Mesenchymal stem cell (in vitro differentiated cells and primary cell): ENCODE measurements at regions not wholly inside any gene's neighbourhood (a gene's known extent, or its start where the extent isn't known, plus 50 kb on each side); places are given as distances from the start of the nearest gene placed in this dataset.

Experiments used
- DNase-seq: peaks from one replicate; pipeline ENCODE4 v3.0.0-alpha.2; 2013
- H2AFZ ChIP-seq: one replicate; pipeline ENCODE4 v1.6.1; 2013; ENCODE audit warnings: low read depth, mild to moderate bottlenecking, control low read depth, inconsistent platforms, low read length, moderate library complexity
- H2AK5ac ChIP-seq: 2 replicates; pipeline ENCODE4 v1.6.1; 2013; ENCODE audit warnings: low read length, moderate library complexity, mild to moderate bottlenecking, inconsistent platforms; ENCODE audit not compliant: severe bottlenecking
- H2BK120ac ChIP-seq: one replicate; pipeline ENCODE4 v1.6.1; 2013; ENCODE audit warnings: low read depth, mild to moderate bottlenecking, inconsistent platforms, low read length, moderate library complexity
- H2BK12ac ChIP-seq, 2 experiments: one replicate each; pipeline ENCODE4 v1.6.1; 2013; ENCODE audit warnings: inconsistent platforms in 2 of 2, low read length in 2 of 2, mild to moderate bottlenecking in 2 of 2, moderate library complexity in 2 of 2, control low read depth in 1 of 2
- H2BK15ac ChIP-seq: one replicate; pipeline ENCODE4 v1.6.1; 2013; ENCODE audit warnings: mild to moderate bottlenecking, low read depth, inconsistent platforms; ENCODE audit not compliant: poor library complexity, severe bottlenecking
- H2BK5ac ChIP-seq: 2 replicates; pipeline ENCODE4 v1.6.1; 2013; ENCODE audit warnings: low read depth, mild to moderate bottlenecking, low read length, control low read depth, inconsistent platforms; ENCODE audit not compliant: poor library complexity, severe bottlenecking
- H3K14ac ChIP-seq, 2 experiments: one replicate each; pipeline ENCODE4 v1.6.1; 2013; ENCODE audit warnings: inconsistent platforms in 2 of 2, low read length in 2 of 2, control low read depth in 1 of 2, mild to moderate bottlenecking in 1 of 2, moderate library complexity in 1 of 2
- H3K18ac ChIP-seq, 2 experiments: one replicate each; pipeline ENCODE4 v1.6.1; 2013; ENCODE audit warnings: inconsistent platforms in 2 of 2, low read length in 2 of 2, control low read depth in 1 of 2, low read depth in 1 of 2, mild to moderate bottlenecking in 1 of 2
- H3K23ac ChIP-seq, 2 experiments: one replicate each; pipeline ENCODE4 v1.6.1; 2013; ENCODE audit warnings: inconsistent platforms in 2 of 2, low read length in 2 of 2, mild to moderate bottlenecking in 2 of 2, moderate library complexity in 2 of 2, control low read depth in 1 of 2
- H3K27ac ChIP-seq: 2 replicates; pipeline ENCODE4 v1.5.1; 2013; ENCODE audit warnings: mild to moderate bottlenecking, moderate library complexity, low read length, control low read depth, inconsistent platforms; ENCODE audit not compliant: poor library complexity, severe bottlenecking
- H3K27me3 ChIP-seq, 2 experiments: 2 replicates each; pipeline versions ENCODE4 v1.6.1 to v1.7.0; 2013; ENCODE audit warnings: low read length in 2 of 2, mild to moderate bottlenecking in 2 of 2, moderate library complexity in 2 of 2, control low read depth in 1 of 2, inconsistent platforms in 1 of 2; ENCODE audit not compliant: control insufficient read depth in 1 of 2, insufficient read depth in 1 of 2
- H3K36me3 ChIP-seq, 2 experiments: 2 replicates each; pipeline versions ENCODE4 v1.6.1 to v1.7.0; 2013; ENCODE audit warnings: low read length in 2 of 2, control low read depth in 1 of 2, inconsistent platforms in 1 of 2, low read depth in 1 of 2, mild to moderate bottlenecking in 1 of 2; ENCODE audit not compliant: insufficient read depth in 2 of 2, control insufficient read depth in 1 of 2
- H3K4ac ChIP-seq, 2 experiments: one replicate each; pipeline ENCODE4 v1.6.1; 2013; ENCODE audit warnings: inconsistent platforms in 2 of 2, low read length in 2 of 2, mild to moderate bottlenecking in 2 of 2, moderate library complexity in 2 of 2, control low read depth in 1 of 2, low read depth in 1 of 2
- H3K4me1 ChIP-seq: 2 replicates; pipeline ENCODE4 v1.6.1; 2013; ENCODE audit warnings: low read depth, low read length, control low read depth; ENCODE audit not compliant: control insufficient read depth, insufficient read depth
- H3K4me2 ChIP-seq: 2 replicates; pipeline ENCODE4 v1.6.1; 2013; ENCODE audit warnings: low read length, mild to moderate bottlenecking, inconsistent platforms; ENCODE audit not compliant: poor library complexity, severe bottlenecking
- H3K4me3 ChIP-seq, 2 experiments: 2 replicates each; pipeline versions ENCODE4 v1.5.1 to v1.7.0; 2013; ENCODE audit warnings: low read length in 2 of 2, mild to moderate bottlenecking in 2 of 2, control low read depth in 1 of 2, low read depth in 1 of 2; ENCODE audit not compliant: insufficient read depth in 1 of 2
- H3K79me1 ChIP-seq: replicated peaks from 2 replicates; pipeline ENCODE4 v1.6.1; 2013; ENCODE audit warnings: mild to moderate bottlenecking, control low read depth, low read length, inconsistent platforms; ENCODE audit not compliant: poor library complexity, severe bottlenecking
- H3K9ac ChIP-seq: 2 replicates; pipeline ENCODE4 v1.7.0; 2013; ENCODE audit warnings: mild to moderate bottlenecking, low read length, moderate library complexity
- H3K9me3 ChIP-seq: 2 replicates; pipeline ENCODE4 v1.7.0; 2013; ENCODE audit warnings: mild to moderate bottlenecking, low read length; ENCODE audit not compliant: control insufficient read depth
- H4K8ac ChIP-seq: one replicate; pipeline ENCODE4 v1.6.1; 2013; ENCODE audit warnings: inconsistent platforms, mild to moderate bottlenecking, low read length, moderate library complexity
- H4K91ac ChIP-seq: one replicate; pipeline ENCODE4 v1.6.1; 2013; ENCODE audit warnings: mild to moderate bottlenecking, low read length, inconsistent platforms
- WGBS: methylation state at CpG from one replicate; pipeline ENCODE4 v1.1.7; 2013; ENCODE audit warnings: mixed read lengths; 5-methylcytosine and 5-hydroxymethylcytosine counted together

DNA sequence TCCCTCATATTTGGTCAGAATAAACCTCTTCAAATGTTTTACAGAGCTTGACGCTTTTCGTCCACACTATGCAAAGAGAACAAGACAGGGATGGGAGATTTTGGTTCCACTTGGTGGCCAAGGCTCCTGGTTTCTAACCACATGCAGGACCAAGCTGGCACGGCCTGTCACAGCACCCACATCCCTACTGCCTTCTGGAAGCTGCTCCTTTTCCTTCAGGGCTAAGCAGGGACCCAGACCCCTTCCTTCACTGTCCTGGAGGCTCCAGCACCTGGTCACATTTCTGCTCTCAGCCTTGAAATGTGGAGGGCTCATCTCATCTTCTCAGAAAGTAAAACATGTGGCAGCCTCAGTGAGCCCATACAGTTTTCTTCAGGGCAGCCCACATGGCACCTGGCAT, 50.4 kb upstream of the ARHGEF7 start:
- no peak overlapping the region for H2BK5ac ChIP-seq
- H3K23ac ChIP-seq = no peak overlapping the region
- H3K4me3 ChIP-seq = no peak overlapping the region
- H2BK120ac ChIP-seq = no peak overlapping the region
- H3K27me3 ChIP-seq = peaks cover 4 to 17% of the 10 kb centered on the region in 2 experiments
- 85% methylated on average over 3 of the region's 3 CpGs for WGBS
- peaks cover 3% of the 10 kb centered on the region for H3K4me1 ChIP-seq
- H3K18ac ChIP-seq = no peak overlapping the region
- no peaks in the 10 kb centered on the region for H3K36me3 ChIP-seq
- H4K8ac ChIP-seq = no peak overlapping the region
- H3K9ac ChIP-seq = no peak overlapping the region
- H2AFZ ChIP-seq = no peak overlapping the region
- H3K4ac ChIP-seq = no peak overlapping the region
- H3K4me2 ChIP-seq = no peak overlapping the region
- DNase-seq = no peak
- H2BK15ac ChIP-seq = no peak overlapping the region
- H3K27ac ChIP-seq = no peak overlapping the region
- no peak overlapping the region for H4K91ac ChIP-seq
- H3K79me1 ChIP-seq = no peaks in the 10 kb centered on the region
- H2AK5ac ChIP-seq = no peak overlapping the region
- no peak overlapping the region for H3K14ac ChIP-seq
- H3K9me3 ChIP-seq = no peaks in the 10 kb centered on the region
- H2BK12ac ChIP-seq = no peak overlapping the region

DNA sequence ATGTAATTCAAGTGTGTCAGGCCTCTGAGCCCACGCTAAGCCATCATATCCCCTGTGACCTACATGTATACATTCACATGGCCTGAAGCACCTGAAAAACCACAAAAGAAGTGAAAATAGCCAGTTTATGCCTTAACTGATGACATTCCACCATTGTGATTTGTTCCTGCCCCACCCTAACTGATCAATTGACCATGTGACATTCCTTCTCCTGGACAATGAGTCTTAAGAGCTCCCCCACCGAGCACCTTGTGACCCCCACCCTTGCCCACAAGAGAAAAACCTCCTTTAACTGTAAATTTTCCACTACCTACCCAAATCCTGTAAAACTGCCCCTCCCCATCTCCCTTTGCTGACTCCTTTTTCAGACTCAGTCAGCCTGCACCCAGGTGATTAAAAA, 52.1 kb upstream of the ARHGEF7 start:
- Histone ChIP-seq H2AFZ (no peak overlapping the region), H2BK12ac (no peak overlapping the region)
- 53% methylated on average over 2 of the region's 2 CpGs for WGBS

DNA sequence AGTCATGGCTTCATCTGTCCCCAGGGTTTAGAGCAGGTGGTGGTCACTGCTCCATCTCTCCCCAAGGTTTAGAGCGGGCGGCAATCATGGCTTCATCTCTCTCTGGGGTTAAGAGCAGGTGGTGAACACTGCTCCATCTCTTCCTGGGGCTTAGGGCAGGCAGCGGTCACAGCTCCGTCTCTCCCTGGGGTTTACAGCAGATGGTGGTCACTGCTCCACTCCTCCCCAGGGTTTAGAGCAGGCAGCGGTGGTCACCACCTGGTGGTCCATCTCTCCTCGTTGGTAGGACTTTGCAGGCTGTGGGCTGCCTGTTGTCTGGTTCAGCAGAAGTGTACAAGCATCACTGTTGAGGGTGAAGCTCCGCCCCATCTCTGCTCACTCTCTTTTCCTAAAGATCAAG, 52.8 kb upstream of the ARHGEF7 start:
- no peaks in the 10 kb centered on the region for H3K36me3 ChIP-seq
- H3K18ac ChIP-seq = no peak overlapping the region
- H3K27me3 ChIP-seq = peaks cover 5 to 8% of the 10 kb centered on the region in 2 experiments
- no peak overlapping the region for H3K9ac ChIP-seq
- H2BK120ac ChIP-seq = no peak overlapping the region
- H3K4me1 ChIP-seq = peaks cover 3% of the 10 kb centered on the region
- H3K27ac ChIP-seq = no peak overlapping the region
- H4K8ac ChIP-seq = no peak overlapping the region
- no peak overlapping the region for H3K4me3 ChIP-seq
- H3K4ac ChIP-seq = no peak overlapping the region
- no peak overlapping the region for H3K4me2 ChIP-seq
- no peak overlapping the region for H3K23ac ChIP-seq
- no peaks in the 10 kb centered on the region for H3K79me1 ChIP-seq
- H2BK5ac ChIP-seq = no peak overlapping the region
- no peak overlapping the region for H2BK12ac ChIP-seq
- no peak overlapping the region for H2BK15ac ChIP-seq
- peaks cover 10% of the 10 kb centered on the region for H3K9me3 ChIP-seq
- DNase-seq = no peak
- 76% methylated on average over 6 of the region's 7 CpGs for whole genome bisulfite sequencing
- no peak overlapping the region for H4K91ac ChIP-seq
- no peak overlapping the region for H2AFZ ChIP-seq
- no peak overlapping the region for H2AK5ac ChIP-seq
- H3K14ac ChIP-seq = no peak overlapping the region

More for the DNA sequence above, 52.1 kb upstream of the ARHGEF7 start:
- Histone ChIP-seq H2BK15ac (no peak overlapping the region), H3K14ac (no peak overlapping the region), H4K91ac (no peak overlapping the region), H3K9ac (no peak overlapping the region), H2AK5ac (no peak overlapping the region), H2BK5ac (no peak overlapping the region), H3K79me1 (no peaks in the 10 kb centered on the region), H3K27ac (no peak overlapping the region), H3K4me2 (no peak overlapping the region), H3K27me3 (peaks cover 5 to 8% of the 10 kb centered on the region in 2 experiments), H3K18ac (no peak overlapping the region), H3K23ac (no peak overlapping the region), H3K4ac (no peak overlapping the region), H4K8ac (no peak overlapping the region), H3K36me3 (no peaks in the 10 kb centered on the region), H3K9me3 (peaks cover 8% of the 10 kb centered on the region), H3K4me1 (peaks cover 5% of the 10 kb centered on the region), H2BK120ac (no peak overlapping the region), H3K4me3 (no peak overlapping the region)
- no peak for DNase-seq

- Histone ChIP-seq H3K14ac (no peak overlapping the region), H3K79me1 (no peaks in the 10 kb centered on the region), H3K27me3 (peaks cover 5 to 8% of the 10 kb centered on the region in 2 experiments), H3K4me1 (peaks cover 2% of the 10 kb centered on the region), H3K9me3 (peaks cover 10% of the 10 kb centered on the region), H3K4me2 (no peak overlapping the region), H3K36me3 (no peaks in the 10 kb centered on the region), H3K23ac (peak overlapping the region in 1 of 2 experiments; percentile 9), H2BK5ac (no peak overlapping the region), H3K9ac (no peak overlapping the region), H3K27ac (no peak overlapping the region), H3K4ac (no peak overlapping the region), H2BK15ac (no peak overlapping the region), H4K8ac (no peak overlapping the region), H2AK5ac (no peak overlapping the region), H4K91ac (no peak overlapping the region), H3K4me3 (no peak overlapping the region), H2AFZ (no peak overlapping the region), H3K18ac (no peak overlapping the region), H2BK12ac (no peak overlapping the region), H2BK120ac (no peak overlapping the region)
- 89% methylated on average over 7 of the region's 7 CpGs for WGBS
- DNase-seq = no peak
Observed at GRCh38 chr13:111061358-111062045, 53.6 kb upstream of the ARHGEF7 start.
